Activated naive CD8-positive, alpha-beta T cell treated with anti-CD3 and anti-CD28 coated beads for 36 hours (primary cell): ENCODE measurements at regions not wholly inside any gene's neighbourhood (a gene's known extent, or its start where the extent isn't known, plus 50 kb on each side); places are given as distances from the start of the nearest gene placed in this dataset.
"Not testable (repeated sequence)": the region's sequence is repeated elsewhere in the genome, so short reads cannot be mapped to it uniquely, and the experiment has no call there.

Experiments
- DNase-seq: peaks from one replicate; pipeline ENCODE4 v3.0.0; 2021
- H3K27ac Mint-ChIP-seq: one replicate; pipeline ENCODE4 v1.8.0; 2022; ENCODE audit warnings: mild to moderate bottlenecking, moderate library complexity, mixed read lengths
- H3K27me3 Mint-ChIP-seq: one replicate; pipeline ENCODE4 v1.8.0; 2022; ENCODE audit warnings: mild to moderate bottlenecking, mixed read lengths
- H3K36me3 Mint-ChIP-seq: one replicate; pipeline ENCODE4 v1.8.0; 2021; ENCODE audit warnings: mild to moderate bottlenecking, mixed read lengths
- H3K4me1 Mint-ChIP-seq: one replicate; pipeline ENCODE4 v1.8.0; 2021; ENCODE audit warnings: mixed read lengths
- H3K4me3 Mint-ChIP-seq: one replicate; pipeline ENCODE4 v1.8.0; 2022; ENCODE audit warnings: mild to moderate bottlenecking, moderate library complexity, mixed read lengths
- H3K9me3 Mint-ChIP-seq: one replicate; pipeline ENCODE4 v1.8.0; 2022; ENCODE audit warnings: mixed read lengths

- DNase-seq, H3K36me3 Mint-ChIP-seq, H3K4me3 Mint-ChIP-seq, H3K9me3 Mint-ChIP-seq, H3K4me1 Mint-ChIP-seq, H3K27me3 Mint-ChIP-seq, H3K27ac Mint-ChIP-seq: not testable (repeated sequence)
Measured at GRCh38 chr2:91571239-91571923, 2879.9 kb downstream of the RPIA start.

- H3K27me3 Mint-ChIP-seq, H3K9me3 Mint-ChIP-seq, H3K36me3 Mint-ChIP-seq, DNase-seq, H3K27ac Mint-ChIP-seq, H3K4me1 Mint-ChIP-seq, H3K4me3 Mint-ChIP-seq: not testable (repeated sequence)
Measured at GRCh38 chr2:91573018-91573417, 2881.5 kb downstream of the RPIA start.

- DNase-seq, H3K27ac Mint-ChIP-seq, H3K4me1 Mint-ChIP-seq, H3K27me3 Mint-ChIP-seq, H3K36me3 Mint-ChIP-seq, H3K9me3 Mint-ChIP-seq, H3K4me3 Mint-ChIP-seq: not testable (repeated sequence)
Measured at GRCh38 chr2:91573755-91574154, 2882.3 kb downstream of the RPIA start.

- not testable (repeated sequence) for H3K9me3 Mint-ChIP-seq, H3K27me3 Mint-ChIP-seq, H3K27ac Mint-ChIP-seq, H3K4me3 Mint-ChIP-seq, H3K4me1 Mint-ChIP-seq, H3K36me3 Mint-ChIP-seq, DNase-seq
Measured at GRCh38 chr2:91574255-91574654, 2882.8 kb downstream of the RPIA start.

- not testable (repeated sequence) for H3K36me3 Mint-ChIP-seq, H3K4me1 Mint-ChIP-seq, DNase-seq, H3K27me3 Mint-ChIP-seq, H3K27ac Mint-ChIP-seq, H3K9me3 Mint-ChIP-seq, H3K4me3 Mint-ChIP-seq
Measured at GRCh38 chr2:91575701-91576100, 2884.2 kb downstream of the RPIA start.

GRCh38 chr2:91577406-91577805, 2885.9 kb downstream of the RPIA start:
- H3K4me3 Mint-ChIP-seq, DNase-seq, H3K9me3 Mint-ChIP-seq, H3K36me3 Mint-ChIP-seq, H3K4me1 Mint-ChIP-seq, H3K27ac Mint-ChIP-seq, H3K27me3 Mint-ChIP-seq: not testable (repeated sequence)

GRCh38 chr2:91578678-91579077, 2887.2 kb downstream of the RPIA start:
- H3K9me3 Mint-ChIP-seq, H3K36me3 Mint-ChIP-seq, H3K4me3 Mint-ChIP-seq, H3K27ac Mint-ChIP-seq, DNase-seq, H3K4me1 Mint-ChIP-seq, H3K27me3 Mint-ChIP-seq: not testable (repeated sequence)

GRCh38 chr2:91579555-91579954, 2888.1 kb downstream of the RPIA start:
- not testable (repeated sequence) for H3K36me3 Mint-ChIP-seq, DNase-seq, H3K27ac Mint-ChIP-seq, H3K4me1 Mint-ChIP-seq, H3K4me3 Mint-ChIP-seq, H3K9me3 Mint-ChIP-seq, H3K27me3 Mint-ChIP-seq

- not testable (repeated sequence) for H3K9me3 Mint-ChIP-seq, H3K36me3 Mint-ChIP-seq, H3K27ac Mint-ChIP-seq, H3K27me3 Mint-ChIP-seq, H3K4me1 Mint-ChIP-seq, H3K4me3 Mint-ChIP-seq, DNase-seq
Measured at GRCh38 chr2:91580043-91580442, 2888.6 kb downstream of the RPIA start.

GRCh38 chr2:91587098-91587497, 2895.6 kb downstream of the RPIA start:
- H3K27me3 Mint-ChIP-seq, H3K36me3 Mint-ChIP-seq, H3K4me3 Mint-ChIP-seq, H3K4me1 Mint-ChIP-seq, H3K27ac Mint-ChIP-seq, DNase-seq: not testable (repeated sequence)
- H3K9me3 Mint-ChIP-seq, result peaks cover 15% of the 10 kb centered on the region

- not testable (repeated sequence) for H3K27ac Mint-ChIP-seq, H3K4me3 Mint-ChIP-seq, H3K4me1 Mint-ChIP-seq, H3K36me3 Mint-ChIP-seq, DNase-seq
- peaks cover 13% of the 10 kb centered on the region for H3K27me3 Mint-ChIP-seq
- H3K9me3 Mint-ChIP-seq, result peaks cover 14% of the 10 kb centered on the region
Measured at GRCh38 chr2:91587908-91588535, 2896.5 kb downstream of the RPIA start.

GRCh38 chr2:91588782-91589223, 2897.3 kb downstream of the RPIA start:
- H3K9me3 Mint-ChIP-seq, result peaks cover 12% of the 10 kb centered on the region
- not testable (repeated sequence) for H3K27ac Mint-ChIP-seq, H3K4me1 Mint-ChIP-seq

GRCh38 chr2:91589454-91590328, 2898.2 kb downstream of the RPIA start:
- not testable (repeated sequence) for H3K4me3 Mint-ChIP-seq
- peaks cover 13% of the 10 kb centered on the region for H3K27me3 Mint-ChIP-seq

More at GRCh38 chr2:91588782-91589223, 2897.3 kb downstream of the RPIA start:
- H3K36me3 Mint-ChIP-seq, H3K4me3 Mint-ChIP-seq, DNase-seq: not testable (repeated sequence)
- peaks cover 13% of the 10 kb centered on the region for H3K27me3 Mint-ChIP-seq

GRCh38 chr2:91590381-91590780, 2898.9 kb downstream of the RPIA start:
- peaks cover 13% of the 10 kb centered on the region for H3K27me3 Mint-ChIP-seq
- not testable (repeated sequence) for H3K4me1 Mint-ChIP-seq, DNase-seq, H3K36me3 Mint-ChIP-seq, H3K4me3 Mint-ChIP-seq, H3K27ac Mint-ChIP-seq, H3K9me3 Mint-ChIP-seq

More at GRCh38 chr2:91589454-91590328, 2898.2 kb downstream of the RPIA start:
- not testable (repeated sequence) for H3K36me3 Mint-ChIP-seq, H3K27ac Mint-ChIP-seq, H3K4me1 Mint-ChIP-seq, DNase-seq
- peaks cover 12% of the 10 kb centered on the region for H3K9me3 Mint-ChIP-seq

- H3K9me3 Mint-ChIP-seq, DNase-seq, H3K36me3 Mint-ChIP-seq, H3K4me1 Mint-ChIP-seq, H3K4me3 Mint-ChIP-seq, H3K27ac Mint-ChIP-seq: not testable (repeated sequence)
- peaks cover 13% of the 10 kb centered on the region for H3K27me3 Mint-ChIP-seq
Measured at GRCh38 chr2:91591066-91591465, 2899.6 kb downstream of the RPIA start.
